ENCODE measurements at regions not wholly inside any gene's neighbourhood (a gene's known extent, or its start where the extent isn't known, plus 50 kb on each side); places are given as distances from the start of the nearest gene placed in this dataset.

DNA sequence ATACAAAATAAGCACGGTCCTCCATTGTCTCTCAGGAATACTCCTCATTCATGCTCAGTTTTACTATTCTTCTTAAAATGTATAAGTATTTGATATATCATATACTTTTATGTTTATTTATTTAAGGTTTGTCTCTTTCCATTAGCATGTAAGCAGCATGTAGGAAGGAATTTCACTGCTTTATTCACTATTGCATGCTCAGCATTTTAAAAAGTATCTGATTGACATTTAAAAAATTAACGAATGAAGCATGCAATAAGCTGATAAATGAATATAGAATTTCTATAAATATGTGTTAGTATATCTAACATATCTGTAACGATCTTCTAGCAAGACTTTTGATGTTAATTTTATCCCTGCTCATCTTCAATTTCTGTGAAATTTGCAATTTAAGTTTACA is 402.7 kb upstream of the BRINP3 start:
- Histone ChIP-seq H3K27me3 (no peaks in the 10 kb centered on the region), H3K9ac (ENCODE audit: low read depth in 2 of 2, low read length in 2 of 2) (no peak overlapping the region)
- TF ChIP-seq, protein P1, sequence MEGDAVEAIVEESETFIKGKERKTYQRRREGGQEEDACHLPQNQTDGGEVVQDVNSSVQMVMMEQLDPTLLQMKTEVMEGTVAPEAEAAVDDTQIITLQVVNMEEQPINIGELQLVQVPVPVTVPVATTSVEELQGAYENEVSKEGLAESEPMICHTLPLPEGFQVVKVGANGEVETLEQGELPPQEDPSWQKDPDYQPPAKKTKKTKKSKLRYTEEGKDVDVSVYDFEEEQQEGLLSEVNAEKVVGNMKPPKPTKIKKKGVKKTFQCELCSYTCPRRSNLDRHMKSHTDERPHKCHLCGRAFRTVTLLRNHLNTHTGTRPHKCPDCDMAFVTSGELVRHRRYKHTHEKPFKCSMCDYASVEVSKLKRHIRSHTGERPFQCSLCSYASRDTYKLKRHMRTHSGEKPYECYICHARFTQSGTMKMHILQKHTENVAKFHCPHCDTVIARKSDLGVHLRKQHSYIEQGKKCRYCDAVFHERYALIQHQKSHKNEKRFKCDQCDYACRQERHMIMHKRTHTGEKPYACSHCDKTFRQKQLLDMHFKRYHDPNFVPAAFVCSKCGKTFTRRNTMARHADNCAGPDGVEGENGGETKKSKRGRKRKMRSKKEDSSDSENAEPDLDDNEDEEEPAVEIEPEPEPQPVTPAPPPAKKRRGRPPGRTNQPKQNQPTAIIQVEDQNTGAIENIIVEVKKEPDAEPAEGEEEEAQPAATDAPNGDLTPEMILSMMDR (IDR thresholded peaks at IDR 0.05), result no peak

DNA sequence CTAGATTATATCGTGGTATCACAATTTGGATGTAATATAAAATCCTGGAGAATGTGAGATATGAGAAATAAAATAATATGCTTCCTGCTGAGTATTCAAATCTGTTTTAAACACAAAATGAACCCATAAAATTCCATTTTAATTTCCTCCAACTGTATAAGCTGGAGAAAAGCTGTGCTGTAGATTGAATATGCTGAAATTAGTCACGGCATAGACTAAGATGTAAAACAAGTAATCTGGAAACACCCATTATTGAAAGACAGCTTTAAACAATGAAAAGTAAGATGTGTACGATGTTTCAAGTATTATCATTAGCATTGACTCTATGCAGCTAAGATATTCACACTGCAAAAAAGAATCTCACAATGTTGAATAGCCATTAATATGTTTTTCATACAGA is 403.4 kb upstream of the BRINP3 start:
- intact Hi-C loops (cut with DNase I), result no loop called here
- Histone ChIP-seq H3K27ac (no peak overlapping the region), H3K9ac (ENCODE audit: low read depth in 2 of 2, low read length in 2 of 2) (no peak overlapping the region), H3K9me3 (no peaks in the 10 kb centered on the region), H3K27me3 (no peaks in the 10 kb centered on the region), H3K4me1 (no peaks in the 10 kb centered on the region), H3K36me3 (no peaks in the 10 kb centered on the region), H3K4me3 (no peak overlapping the region)
- no peak for DNase-seq
- TF ChIP-seq, protein P1 (IDR thresholded peaks at IDR 0.05), result no peak

More for the DNA sequence above, 402.7 kb upstream of the BRINP3 start:
- Histone ChIP-seq H3K4me1 (no peaks in the 10 kb centered on the region), H3K4me3 (no peak overlapping the region), H3K9me3 (no peaks in the 10 kb centered on the region), H3K27ac (no peak overlapping the region), H3K36me3 (no peaks in the 10 kb centered on the region)
- intact Hi-C loops (cut with DNase I), result no loop called here
- DNase-seq, result no peak

DNA sequence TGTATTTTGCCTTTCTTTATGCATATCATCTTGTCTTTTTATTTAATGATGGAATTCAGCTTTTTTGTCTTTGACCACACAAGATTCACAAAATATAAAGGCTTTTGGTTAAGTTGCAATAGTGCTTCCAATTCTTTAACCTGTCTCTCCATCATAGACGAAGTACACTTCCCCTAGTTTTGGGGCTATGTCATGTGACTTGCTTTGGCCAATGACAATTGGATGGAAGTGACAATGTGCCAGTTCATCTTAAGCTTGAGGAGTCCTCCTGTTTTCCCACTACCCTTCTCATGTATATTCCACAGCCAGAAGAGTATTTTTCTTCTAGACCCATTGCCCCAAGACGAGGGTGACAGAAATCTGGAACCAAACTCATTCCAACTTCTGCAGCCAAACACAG is 419.6 kb upstream of the BRINP3 start:
- Histone ChIP-seq H3K4me1 (no peaks in the 10 kb centered on the region), H3K27ac (no peak overlapping the region), H3K9ac (ENCODE audit: low read depth in 2 of 2, low read length in 2 of 2) (no peak overlapping the region), H3K4me3 (no peak overlapping the region), H3K9me3 (no peaks in the 10 kb centered on the region), H3K27me3 (no peaks in the 10 kb centered on the region), H3K36me3 (no peaks in the 10 kb centered on the region)
- no peak for DNase-seq
- intact Hi-C loops (cut with DNase I), result no loop called here
- TF ChIP-seq, protein P1 (IDR thresholded peaks at IDR 0.05), result no peak

DNA sequence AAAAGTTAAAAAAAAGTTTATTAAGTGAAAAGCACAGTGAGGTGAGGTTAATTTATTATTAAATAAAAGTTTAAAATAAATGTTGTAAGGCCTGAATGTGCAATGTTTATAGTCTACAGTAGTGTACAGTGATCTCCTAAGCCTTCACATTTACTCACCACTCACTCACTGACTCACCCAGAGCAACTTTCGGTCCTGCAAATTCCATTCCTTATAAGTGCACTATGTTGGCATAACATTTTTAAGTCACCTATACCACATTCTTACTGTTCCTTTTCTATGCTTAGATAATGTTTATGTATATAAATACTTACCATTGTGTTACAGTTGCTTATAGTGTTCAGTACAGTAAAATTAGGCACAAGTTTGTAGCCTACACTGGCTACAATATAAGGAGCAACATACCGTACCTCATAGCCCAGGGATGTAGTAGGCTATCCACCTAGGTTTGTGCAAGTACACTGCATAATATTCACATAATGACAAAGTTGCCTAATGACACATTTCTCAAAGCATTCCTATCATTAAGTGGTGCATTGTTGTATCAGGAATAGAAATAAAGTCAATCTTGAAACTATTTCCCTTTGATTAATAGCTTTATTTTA is 426.5 kb upstream of the BRINP3 start:
- H3K27ac ChIP-seq, result no peak overlapping the region

DNA sequence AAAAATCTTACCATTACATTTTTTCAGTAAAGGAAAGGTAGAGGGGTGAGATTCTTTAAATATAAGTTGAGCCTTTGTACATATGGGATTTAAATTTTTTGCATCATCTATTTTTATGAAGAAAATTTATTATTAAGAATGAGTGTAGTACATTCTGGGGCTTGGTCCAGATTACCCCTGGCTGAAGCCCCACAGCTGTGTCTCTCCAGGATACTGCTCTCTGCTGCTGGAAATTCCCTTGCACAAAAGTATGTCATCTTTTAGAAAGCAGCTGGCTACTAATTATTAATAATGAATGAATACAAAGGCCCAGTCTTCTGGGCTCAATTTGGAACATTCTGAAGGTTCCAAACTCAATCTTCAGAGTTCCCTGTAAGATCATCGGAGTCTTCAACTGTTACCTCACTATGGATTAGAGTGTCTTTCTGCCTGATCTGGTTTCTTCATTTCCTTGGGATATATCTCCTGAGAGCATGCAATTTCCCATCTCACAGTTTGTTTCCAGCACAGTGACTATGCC is 428.6 kb upstream of the BRINP3 start:
- DNase-seq, result no peak
- Histone ChIP-seq H3K9me3 (no peaks in the 10 kb centered on the region), H3K4me3 (no peak overlapping the region), H3K4me1 (no peaks in the 10 kb centered on the region), H3K27me3 (no peaks in the 10 kb centered on the region), H3K27ac (no peak overlapping the region), H3K36me3 (no peaks in the 10 kb centered on the region), H3K9ac (ENCODE audit: low read depth in 2 of 2, low read length in 2 of 2) (no peak overlapping the region)
- TF ChIP-seq, protein P1 (IDR thresholded peaks at IDR 0.05), result no peak
- intact Hi-C loops (cut with DNase I), result no loop called here

More for the DNA sequence above, 426.5 kb upstream of the BRINP3 start:
- TF ChIP-seq, protein P1 (IDR thresholded peaks at IDR 0.05), result no peak
- no peak for DNase-seq
- no peaks in the 10 kb centered on the region for H3K27me3 ChIP-seq
- intact Hi-C loops (cut with DNase I), result no loop called here
- no peak overlapping the region for H3K9ac ChIP-seq (ENCODE audit: low read depth in 2 of 2, low read length in 2 of 2)
- no peaks in the 10 kb centered on the region for H3K36me3 ChIP-seq
- H3K4me1 ChIP-seq, result no peaks in the 10 kb centered on the region
- H3K4me3 ChIP-seq, result no peak overlapping the region
- H3K9me3 ChIP-seq, result no peaks in the 10 kb centered on the region

All from colonic mucosa (tissue), 4 donors.